ENCODE measurements at regions not wholly inside any gene's neighbourhood (a gene's known extent, or its start where the extent isn't known, plus 50 kb on each side); places are given as distances from the start of the nearest gene placed in this dataset.

GRCh38 chr12:84745127-84745526 lies 167.5 kb downstream of the SLC6A15 start:
- Histone ChIP-seq H3K4me1 (no peaks in the 10 kb centered on the region), H3K36me3 (no peaks in the 10 kb centered on the region), H3K9me3 (no peaks in the 10 kb centered on the region), H3K4me3 (no peak overlapping the region), H3K27me3 (no peaks in the 10 kb centered on the region), H3K27ac (no peak overlapping the region)
- TF ChIP-seq CTCF (IDR thresholded peaks at IDR 0.05) (no peak), EP300 (IDR thresholded peaks at IDR 0.05) (no peak), POLR2A (IDR thresholded peaks at IDR 0.05) (no peak)
- no peak for DNase-seq (ENCODE audit: low spot score in 2 of 2)
- 91% methylated on average over 3 of the region's 3 CpGs for WGBS, 2 donors

DNA sequence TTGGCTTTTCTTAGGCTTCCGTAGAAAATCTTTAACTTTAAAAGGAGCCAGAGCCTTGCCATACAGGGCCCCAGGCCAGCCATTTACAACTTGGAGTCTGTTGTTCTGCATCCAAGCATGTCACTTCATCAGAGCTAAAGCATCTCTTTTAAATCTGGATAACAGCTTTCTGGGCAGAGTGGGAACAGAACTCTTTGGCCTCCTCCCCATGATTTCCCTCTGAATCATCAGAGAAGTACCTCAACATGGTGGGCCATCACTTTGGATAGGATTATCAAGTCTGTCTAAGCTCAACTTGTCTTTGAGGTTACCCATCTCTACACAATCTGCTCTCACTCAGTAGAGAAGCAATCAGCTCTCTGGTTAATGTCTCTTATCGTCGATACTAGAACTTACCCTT lies 170.9 kb downstream of the SLC6A15 start:
- H3K9me3 ChIP-seq, result no peaks in the 10 kb centered on the region
- no peaks in the 10 kb centered on the region for H3K4me1 ChIP-seq
- no peak for DNase-seq (ENCODE audit: low spot score in 2 of 2)
- H3K27me3 ChIP-seq, result no peaks in the 10 kb centered on the region
- TF ChIP-seq EP300 (IDR thresholded peaks at IDR 0.05), result no peak
- no peak for TF ChIP-seq POLR2A (IDR thresholded peaks at IDR 0.05)
- TF ChIP-seq CTCF (IDR thresholded peaks at IDR 0.05), result no peak
- H3K36me3 ChIP-seq, result no peaks in the 10 kb centered on the region
- no peak overlapping the region for H3K27ac ChIP-seq
- WGBS, 2 donors, result 77 to 81% methylated on average over 3 of the region's 3 CpGs
- no peak overlapping the region for H3K4me3 ChIP-seq

- Histone ChIP-seq H3K4me1 (no peaks in the 10 kb centered on the region), H3K9me3 (no peaks in the 10 kb centered on the region), H3K4me3 (no peak overlapping the region), H3K27me3 (no peaks in the 10 kb centered on the region), H3K36me3 (no peaks in the 10 kb centered on the region), H3K27ac (no peak overlapping the region)
- DNase-seq (ENCODE audit: low spot score in 2 of 2), result no peak
- TF ChIP-seq EP300 (IDR thresholded peaks at IDR 0.05) (no peak), POLR2A (IDR thresholded peaks at IDR 0.05) (no peak), CTCF (IDR thresholded peaks at IDR 0.05) (no peak)
- 49 to 67% methylated on average over 1 of the region's 1 CpG for WGBS, 2 donors
Observed at GRCh38 chr12:84741031-84741430, 171.6 kb downstream of the SLC6A15 start.

GRCh38 chr12:84740602-84741001 lies 172.0 kb downstream of the SLC6A15 start:
- TF ChIP-seq EP300 (IDR thresholded peaks at IDR 0.05), result no peak
- TF ChIP-seq POLR2A (IDR thresholded peaks at IDR 0.05), result no peak
- no peak for TF ChIP-seq CTCF (IDR thresholded peaks at IDR 0.05)
- no peak for DNase-seq (ENCODE audit: low spot score in 2 of 2)
- H3K27me3 ChIP-seq, result no peaks in the 10 kb centered on the region
- H3K27ac ChIP-seq, result no peak overlapping the region
- WGBS, 2 donors, result 85 to 88% methylated on average over 3 of the region's 3 CpGs
- no peaks in the 10 kb centered on the region for H3K36me3 ChIP-seq
- H3K4me3 ChIP-seq, result no peak overlapping the region
- H3K9me3 ChIP-seq, result no peaks in the 10 kb centered on the region
- no peaks in the 10 kb centered on the region for H3K4me1 ChIP-seq

DNA sequence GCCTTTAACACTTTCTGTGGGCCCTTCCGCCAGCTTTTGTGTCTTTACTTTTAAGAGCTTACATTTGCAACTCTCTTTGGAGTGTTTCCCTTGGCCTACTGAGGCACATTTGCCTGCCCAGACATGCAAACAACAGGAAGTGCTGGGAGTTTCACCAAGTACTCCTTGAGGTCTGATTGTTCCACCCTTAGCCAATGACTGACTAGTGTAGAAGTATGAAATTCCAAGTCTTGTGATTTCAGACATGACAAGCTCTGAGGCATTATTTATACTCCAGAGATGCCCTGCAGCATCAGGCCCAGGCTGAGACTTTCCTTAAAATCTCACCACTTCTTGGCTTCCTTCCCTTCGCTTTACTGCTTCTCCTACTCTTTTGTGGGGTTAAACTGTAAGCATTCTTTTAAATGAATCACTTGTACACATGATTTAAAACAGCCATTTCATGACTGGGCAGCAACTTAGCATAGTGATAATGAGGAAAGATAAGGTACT lies 174.1 kb downstream of the SLC6A15 start:
- no peak for DNase-seq (ENCODE audit: low spot score in 2 of 2)
- H3K27ac ChIP-seq, result no peak overlapping the region
- 80 to 83% methylated on average over 2 of the region's 2 CpGs for WGBS, 2 donors

GRCh38 chr12:84732828-84733340 lies 179.7 kb downstream of the SLC6A15 start:
- DNase-seq (ENCODE audit: low spot score in 2 of 2), result no peak
- Histone ChIP-seq H3K27me3 (no peaks in the 10 kb centered on the region), H3K27ac (no peak overlapping the region), H3K36me3 (no peaks in the 10 kb centered on the region), H3K4me3 (no peak overlapping the region), H3K9me3 (no peaks in the 10 kb centered on the region), H3K4me1 (no peaks in the 10 kb centered on the region)
- TF ChIP-seq EP300 (IDR thresholded peaks at IDR 0.05) (no peak), POLR2A (IDR thresholded peaks at IDR 0.05) (no peak), CTCF (IDR thresholded peaks at IDR 0.05) (no peak)
- 77 to 88% methylated on average over 2 of the region's 2 CpGs for whole genome bisulfite sequencing, 2 donors

More for the DNA sequence above, 174.1 kb downstream of the SLC6A15 start:
- no peaks in the 10 kb centered on the region for H3K4me1 ChIP-seq
- no peak overlapping the region for H3K4me3 ChIP-seq
- H3K9me3 ChIP-seq, result no peaks in the 10 kb centered on the region
- TF ChIP-seq EP300 (IDR thresholded peaks at IDR 0.05) (no peak), POLR2A (IDR thresholded peaks at IDR 0.05) (no peak)
- no peaks in the 10 kb centered on the region for H3K36me3 ChIP-seq
- no peaks in the 10 kb centered on the region for H3K27me3 ChIP-seq
